NCI-H345 treated with DMSO at 0.1 percent for 48 hours (cell line): ENCODE measurements at regions not wholly inside any gene's neighbourhood (a gene's known extent, or its start where the extent isn't known, plus 50 kb on each side); places are given as distances from the start of the nearest gene placed in this dataset.

ENCODE experiments used
- DNase-seq: peaks from one replicate; lab custom pipeline; 2025; ENCODE audit not compliant: unreplicated experiment; lab: John Stamatoyannopoulos, UW

DNA sequence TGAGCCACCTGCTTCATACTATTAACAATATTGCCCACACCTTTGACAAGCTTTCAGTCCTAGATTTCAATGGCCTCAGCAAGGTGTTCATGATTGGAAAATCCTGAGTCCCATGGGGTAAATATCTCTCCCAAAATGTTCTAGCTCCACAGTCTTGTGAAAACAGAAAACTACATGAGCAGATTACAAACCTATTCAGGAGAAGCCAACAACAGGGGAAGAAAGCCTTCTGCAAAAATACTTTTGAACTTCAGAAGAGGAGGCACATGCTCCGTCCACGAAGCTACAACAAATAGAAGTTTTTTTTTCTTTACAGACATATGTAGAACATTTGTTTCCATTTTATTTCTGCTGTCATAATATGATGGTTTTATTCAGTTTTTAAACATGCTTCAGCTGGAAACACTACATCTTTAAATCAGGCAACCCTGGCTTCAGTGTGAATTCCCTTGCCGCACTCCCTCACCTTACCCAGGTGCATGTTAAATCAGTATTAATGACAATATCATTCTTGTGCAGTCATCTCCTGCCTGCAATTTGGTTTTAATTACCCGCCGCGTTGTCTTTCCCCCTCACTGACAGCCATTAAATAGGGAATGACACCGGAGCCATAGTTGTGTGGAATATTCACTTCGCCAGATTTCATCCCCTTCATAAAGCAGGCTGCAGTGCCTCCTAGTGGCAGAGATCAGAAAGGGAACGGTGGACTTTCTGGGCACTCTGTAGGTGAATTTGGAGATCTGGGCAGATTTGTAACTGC, 725.5 kb upstream of the ARRDC4 start:
- DNase-seq = no peak

DNA sequence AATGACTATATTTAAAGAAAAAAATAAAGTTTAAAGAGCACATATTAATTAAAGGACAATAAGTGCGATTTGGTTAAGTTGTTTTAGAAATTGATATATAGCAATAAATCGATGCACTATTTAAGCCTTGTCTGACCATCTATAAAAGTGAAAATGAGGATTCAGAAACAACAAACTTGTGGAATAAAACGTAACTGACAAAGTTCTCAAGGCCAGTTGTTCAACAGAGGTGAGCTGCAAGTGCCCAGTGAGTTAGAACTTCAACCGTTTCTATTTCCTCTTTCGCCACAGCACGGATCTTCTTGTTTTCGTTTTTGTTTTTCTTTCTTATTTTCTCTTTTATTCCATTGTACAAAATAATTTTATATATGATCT, 724.9 kb upstream of the ARRDC4 start:
- no peak for DNase-seq

DNA sequence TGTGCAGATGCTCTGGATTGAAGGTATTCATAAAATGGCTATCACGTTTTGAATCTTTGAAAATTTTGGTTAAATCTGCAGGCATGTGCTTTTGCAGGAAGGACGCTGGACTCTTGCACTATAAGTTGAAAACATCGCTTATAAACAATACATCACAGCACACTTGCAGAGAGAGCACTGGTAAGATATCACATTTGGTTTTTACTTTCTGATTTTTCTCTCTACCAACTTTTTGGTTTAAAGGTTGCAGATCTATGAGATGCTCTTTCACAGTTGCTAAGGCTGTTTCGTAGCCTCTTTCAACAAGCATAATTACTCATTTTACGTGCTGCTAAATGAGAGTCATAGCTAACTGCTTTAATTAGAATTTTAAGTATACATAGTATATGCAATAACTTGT, 724.4 kb upstream of the ARRDC4 start:
- no peak for DNase-seq

DNA sequence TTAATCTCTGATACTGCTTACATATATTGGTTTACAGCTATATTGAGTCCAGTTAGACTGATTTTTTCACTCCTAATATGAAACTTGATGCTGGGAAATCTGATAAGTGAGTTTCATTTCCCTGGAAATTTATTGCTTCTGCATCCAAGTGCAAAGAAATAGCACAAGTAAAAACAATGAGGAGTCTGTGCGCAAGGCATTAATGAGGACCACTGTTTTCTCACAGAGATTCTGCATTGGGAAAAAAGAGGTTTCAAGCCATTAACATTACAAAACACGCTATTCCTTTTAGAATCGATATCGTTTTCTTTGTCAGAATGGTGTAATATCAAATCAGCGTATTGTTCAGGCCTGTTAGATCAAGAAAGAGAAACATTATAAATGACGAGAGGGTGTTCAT, 723.3 kb upstream of the ARRDC4 start:
- DNase-seq = no peak

DNA sequence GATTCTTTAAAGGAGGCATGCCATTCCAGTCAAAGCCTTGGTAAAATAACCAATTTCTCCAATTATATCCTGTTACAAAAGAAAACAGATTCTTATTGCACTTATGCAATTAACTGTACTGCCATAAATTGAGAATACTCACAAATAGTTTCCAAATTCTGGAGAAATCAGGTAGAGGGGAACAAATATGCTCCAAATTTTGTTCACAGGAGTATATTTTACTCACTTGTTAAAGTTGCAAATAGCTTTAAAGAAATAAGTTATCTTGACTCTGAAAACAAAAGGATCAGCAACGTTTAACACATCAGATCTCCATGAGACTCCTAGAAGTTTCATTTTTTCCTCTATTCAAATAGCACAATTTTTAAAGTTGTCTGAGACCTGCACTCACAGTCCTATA, 712.1 kb upstream of the ARRDC4 start:
- DNase-seq = no peak

DNA sequence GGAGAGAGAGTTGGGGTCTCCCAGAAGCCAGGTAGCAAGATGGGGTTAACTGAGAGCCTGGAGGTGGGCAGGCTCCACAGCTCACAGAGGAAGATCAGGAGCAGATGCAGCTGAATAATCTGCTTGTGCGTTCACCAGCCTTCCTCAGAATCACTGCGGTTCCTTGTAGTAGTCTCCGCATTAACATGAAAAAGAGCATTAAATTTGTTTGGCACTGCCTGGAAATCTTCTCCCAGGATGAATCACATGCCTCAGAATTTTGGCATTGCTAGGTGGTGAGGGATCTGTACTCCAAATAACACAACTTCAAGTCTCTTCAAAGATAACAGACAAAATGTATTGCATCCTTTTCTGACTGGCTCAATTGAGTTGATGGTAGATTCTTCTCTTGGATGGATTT, 700.6 kb upstream of the ARRDC4 start:
- DNase-seq = no peak

DNA sequence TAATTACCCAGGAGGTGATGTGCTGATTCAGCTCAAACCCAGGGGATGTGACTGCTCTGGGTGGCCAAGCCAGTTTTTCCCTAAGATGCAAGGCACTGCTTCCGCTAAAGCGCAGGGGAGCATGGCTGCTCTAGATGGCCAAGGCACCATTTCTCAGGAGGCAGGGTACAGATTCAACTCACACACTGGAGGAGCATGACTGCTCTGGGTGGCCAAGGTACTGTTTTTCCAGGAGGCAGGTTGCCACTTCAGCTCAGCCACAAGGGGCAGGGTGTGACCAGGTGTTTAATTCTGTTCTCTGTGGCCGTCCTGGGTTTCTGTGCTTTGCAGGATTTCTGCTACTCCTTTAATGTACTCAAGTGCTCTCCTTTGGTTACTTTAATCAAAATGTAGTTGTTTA, 659.3 kb upstream of the ARRDC4 start:
- DNase-seq = no peak

DNA sequence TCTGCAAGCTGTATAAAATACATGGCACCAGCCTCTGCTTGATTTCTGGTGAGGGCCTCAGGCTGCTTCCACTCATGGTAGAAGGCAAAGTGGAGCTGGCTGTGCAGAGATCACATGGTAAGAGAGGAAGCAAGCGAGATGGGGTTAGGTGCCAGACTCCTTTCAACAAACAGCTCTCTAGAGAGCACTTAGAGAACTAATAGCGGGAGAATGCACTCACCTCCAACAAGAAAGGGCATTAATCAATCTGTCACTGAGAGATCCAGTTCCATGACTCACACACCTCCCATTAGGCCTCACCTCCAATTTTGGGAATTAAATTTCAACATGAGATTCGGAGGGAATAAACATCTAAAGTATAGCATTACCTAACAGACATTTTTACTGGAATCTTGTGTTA, 644.1 kb upstream of the ARRDC4 start:
- no peak for DNase-seq

DNA sequence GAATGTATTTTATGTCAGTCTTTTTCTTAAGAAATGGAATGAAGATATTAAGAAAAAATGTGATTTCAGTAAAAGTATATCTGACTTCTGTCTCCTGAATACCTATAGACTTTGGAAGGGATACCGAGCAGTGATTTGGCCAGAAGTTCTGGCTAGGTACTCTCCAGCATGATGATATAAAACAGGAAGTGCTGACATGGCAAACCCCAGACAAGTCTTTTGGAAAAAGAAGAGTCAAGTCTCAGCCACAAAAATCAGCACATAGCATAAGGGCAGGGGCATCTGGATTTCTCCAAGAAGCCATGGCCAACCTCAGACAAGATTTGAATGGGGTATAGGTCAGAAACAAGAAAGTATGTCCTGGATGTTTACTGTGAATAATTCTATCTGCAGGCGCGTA, 643.3 kb upstream of the ARRDC4 start:
- no peak for DNase-seq

DNA sequence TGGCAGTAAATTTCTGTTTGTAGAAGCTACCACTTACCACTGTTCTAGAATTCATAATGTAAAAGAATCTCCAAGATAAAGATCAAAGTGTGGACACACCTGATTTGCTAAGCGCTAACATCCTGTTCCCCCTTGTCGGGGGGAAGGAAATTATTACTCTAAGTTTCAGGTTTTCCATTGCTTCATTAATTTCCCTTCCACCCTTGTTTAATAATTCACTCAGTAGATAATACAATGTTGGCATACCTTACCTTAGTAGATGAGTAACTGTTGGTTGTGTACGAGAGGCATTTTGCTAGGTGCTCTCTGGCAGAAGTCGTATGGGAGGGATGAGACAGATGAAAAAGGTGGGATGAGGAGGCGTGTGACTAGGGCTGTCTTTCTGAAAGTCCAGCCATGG, 641.2 kb upstream of the ARRDC4 start:
- DNase-seq = no peak

DNA sequence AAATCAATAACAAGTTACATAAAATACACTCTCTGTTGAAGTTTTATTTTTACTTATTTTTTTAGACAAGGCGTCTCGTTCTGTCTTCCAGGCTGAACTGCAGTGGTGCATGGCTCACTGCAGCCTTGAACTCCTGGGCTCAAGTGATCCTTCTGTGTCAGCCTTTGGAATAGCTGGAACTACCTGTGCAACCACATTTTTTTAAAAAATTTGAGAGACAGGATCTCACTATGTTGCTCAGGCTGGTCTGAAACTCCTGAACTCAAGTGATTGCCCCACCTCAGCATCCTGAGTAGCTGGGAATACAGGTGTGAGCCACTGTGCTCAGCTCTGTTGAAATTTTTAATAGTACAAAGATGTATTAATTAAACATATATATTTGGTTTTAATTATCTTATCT, 614.3 kb upstream of the ARRDC4 start:
- DNase-seq = no peak

DNA sequence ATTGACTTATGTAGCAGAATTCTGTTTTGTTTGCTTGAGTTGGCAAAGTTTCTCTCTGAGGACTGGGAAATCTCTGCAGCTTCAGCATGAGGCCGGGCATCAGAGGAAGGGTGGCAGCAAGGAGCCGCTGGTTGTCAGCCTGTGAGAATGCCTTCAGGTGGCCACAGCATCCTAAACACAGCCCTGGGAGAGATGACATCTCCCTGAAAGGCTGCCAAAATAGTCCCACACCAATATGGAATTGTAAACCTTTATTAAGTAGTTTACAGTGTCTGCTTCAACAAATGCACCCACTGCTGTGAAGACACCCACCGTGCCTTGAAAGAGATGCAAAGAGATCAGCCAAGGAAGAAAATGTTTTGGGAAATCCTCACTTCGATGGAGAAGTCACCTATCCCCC, 609.7 kb upstream of the ARRDC4 start:
- DNase-seq = no peak

DNA sequence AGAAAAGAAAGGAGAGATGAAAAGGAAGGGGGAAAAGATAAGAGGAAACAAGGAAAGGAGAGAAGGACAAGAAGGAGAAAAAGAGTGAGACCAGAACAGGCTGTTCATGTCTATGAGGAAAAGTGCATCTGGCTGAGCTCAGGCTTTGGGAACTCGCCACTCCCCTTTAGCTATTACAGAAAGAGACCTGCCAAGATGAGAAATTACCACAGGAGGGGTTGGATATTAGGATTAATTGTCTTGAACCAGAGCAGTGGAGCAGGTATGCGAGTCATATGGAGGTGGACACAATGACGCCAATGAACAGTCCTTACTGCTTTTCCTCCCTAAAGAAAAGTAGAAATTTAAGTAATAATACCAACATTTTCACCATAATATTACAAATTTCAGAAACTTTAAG, 577.0 kb upstream of the ARRDC4 start:
- no peak for DNase-seq

DNA sequence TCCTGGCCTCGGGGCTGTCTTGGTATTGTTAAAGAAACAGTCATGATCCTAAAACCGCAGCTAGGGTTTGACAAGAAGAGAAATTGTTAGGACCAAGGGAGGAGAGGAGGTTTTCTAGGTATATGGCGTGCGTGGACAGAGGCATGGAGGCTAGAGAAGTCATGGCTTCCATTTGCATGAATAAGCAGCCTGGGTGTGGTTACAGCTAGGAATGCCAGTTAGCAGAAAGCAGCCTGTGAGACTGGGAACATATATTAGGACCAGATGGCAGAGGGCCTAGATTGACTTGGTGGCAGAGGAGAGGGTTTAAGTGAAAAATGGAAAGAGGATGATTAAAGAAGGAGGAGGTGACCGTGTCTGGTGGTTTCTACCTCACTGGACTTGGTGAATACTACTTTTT, 573.6 kb upstream of the ARRDC4 start:
- no peak for DNase-seq

DNA sequence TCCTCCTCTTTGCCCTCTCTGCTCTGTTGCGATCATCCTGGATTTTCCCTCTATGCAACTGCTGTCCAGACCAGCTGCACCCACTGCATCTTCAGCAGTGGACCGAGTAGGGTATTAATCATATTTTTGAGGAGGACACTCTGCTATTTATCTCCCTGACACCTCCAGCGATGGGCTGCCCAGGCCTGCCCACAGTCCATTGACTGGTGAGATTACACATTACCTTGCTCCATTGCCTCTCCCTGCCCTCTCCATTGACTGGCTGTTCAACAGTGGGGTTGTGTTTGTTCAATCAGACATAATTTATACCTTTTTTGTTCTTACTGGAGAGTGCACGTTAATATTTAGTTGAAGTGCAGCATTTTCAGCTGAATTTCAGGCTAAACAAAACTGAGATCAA, 559.3 kb upstream of the ARRDC4 start:
- no peak for DNase-seq

DNA sequence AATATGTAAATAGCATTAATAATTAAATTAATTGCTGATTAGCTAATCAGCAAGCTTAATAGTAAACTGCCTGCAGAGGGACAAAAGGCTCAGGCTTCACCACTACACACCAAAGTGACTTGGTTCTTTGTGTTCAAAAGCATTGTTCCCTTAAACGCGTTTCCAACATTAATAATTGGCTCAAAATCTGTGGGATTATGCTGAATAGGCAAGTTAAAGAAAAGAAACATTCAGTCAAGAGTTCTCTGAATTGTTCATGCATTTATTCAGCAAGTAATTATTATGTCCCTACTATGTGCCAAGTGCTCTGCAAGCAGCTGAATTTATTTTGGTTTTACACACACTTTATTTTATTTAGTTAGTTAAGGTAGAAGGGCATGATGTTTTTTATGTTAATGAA, 558.5 kb upstream of the ARRDC4 start:
- DNase-seq = no peak

DNA sequence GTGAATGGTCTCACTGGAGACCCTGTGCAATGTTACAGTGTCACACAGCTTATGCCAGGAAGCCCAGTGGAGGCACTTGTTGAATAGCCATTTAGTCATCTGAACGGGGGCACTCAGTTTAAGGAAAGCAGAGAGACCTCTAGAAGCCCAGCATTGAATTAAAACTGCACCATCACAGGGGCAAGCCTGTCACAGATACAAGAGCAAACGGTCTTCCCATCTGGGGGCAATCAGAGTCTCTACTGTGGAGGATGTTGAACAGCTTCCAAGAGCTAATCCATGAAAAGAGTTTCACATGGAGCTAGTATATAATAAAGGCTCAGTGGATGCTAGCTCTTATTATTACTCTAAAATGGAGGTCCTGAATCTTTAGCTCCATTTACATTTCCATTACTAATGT, 553.7 kb upstream of the ARRDC4 start:
- DNase-seq = no peak

DNA sequence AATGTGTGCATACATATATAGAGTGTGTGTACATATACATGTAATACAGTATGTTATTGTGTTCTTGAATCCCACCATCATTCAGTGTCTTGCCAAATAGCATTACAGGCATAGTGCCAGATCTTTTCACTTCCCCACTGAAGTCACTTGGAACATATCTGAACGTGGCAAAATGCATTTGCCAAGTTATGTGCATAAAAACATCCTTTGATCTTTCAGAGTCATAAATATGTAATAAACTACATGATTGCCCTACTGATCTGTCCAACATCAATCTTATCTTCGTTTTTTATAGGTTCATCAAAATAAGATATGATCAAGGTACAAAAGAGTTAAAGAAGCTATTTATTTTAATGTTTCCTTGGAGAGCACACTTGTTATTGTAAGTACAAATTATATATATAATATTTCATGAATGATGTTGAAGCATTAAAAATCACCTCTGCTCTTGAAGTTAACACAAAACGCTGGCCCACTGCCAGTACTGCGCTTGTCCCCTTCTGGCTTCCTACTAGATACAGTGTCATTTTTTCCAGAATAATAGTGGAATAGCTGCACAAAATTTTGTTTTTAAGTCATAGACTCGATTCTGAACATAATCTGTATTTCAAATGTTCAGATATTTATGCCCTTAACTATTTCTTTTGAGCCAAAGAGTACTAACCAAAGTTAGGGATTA, 549.5 kb upstream of the ARRDC4 start:
- DNase-seq = no peak

DNA sequence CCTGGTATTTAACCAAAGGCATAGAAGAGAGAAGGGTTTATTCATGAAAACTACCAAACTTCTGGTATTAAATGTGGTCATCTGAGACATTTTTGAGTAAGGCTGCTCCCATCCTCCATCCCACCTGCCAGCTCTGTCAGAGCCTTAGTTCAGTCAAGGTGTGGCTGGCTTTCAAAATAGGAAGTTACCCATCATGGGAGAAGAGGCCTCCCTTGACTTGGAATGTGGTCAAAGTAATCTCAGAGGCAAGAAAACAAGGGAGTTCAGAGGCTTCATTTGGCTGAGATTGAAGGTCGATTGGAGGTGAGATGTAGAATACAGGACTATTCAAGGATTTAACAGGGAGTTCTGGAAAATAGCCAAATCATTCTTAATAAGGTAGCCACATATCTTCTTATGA, 540.4 kb upstream of the ARRDC4 start:
- DNase-seq = no peak

DNA sequence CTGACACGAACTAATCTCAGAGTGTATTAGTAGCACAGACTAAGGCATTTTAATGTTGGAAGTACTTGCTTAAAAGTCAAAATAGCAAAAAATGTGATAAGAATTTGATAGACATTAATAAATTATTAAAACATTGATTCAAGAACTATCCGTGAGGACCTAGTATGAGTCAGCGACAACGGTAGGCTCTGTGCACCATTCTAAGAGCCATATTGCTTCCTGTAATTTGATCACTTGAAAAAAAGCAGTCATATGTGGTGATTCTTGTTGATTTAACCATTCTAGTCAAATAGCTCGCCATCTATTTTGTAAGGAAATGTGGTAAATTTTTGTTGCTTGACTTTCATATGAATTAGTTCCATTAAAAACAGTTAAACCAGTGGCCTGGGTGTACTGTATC, 534.9 kb upstream of the ARRDC4 start:
- no peak for DNase-seq

DNA sequence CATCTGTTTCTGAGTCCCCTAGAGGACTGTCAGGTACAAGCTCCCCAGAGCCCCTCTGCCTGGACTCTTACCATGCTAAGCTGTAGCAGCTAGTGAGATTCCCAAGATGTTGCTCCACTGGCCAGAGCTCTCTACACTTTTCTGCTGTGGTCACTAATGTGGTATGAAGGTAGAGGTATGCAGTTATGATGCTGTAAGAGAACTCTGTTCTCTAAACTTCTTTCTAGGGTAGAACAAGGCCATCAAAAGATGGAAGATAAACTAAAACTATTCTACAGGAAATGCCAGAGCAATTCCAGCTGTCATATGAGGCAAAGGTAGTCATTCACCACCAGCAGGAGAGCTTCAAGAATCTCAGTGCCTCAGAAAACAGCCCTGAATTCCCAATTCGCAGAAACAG, 517.4 kb upstream of the ARRDC4 start:
- DNase-seq = no peak

DNA sequence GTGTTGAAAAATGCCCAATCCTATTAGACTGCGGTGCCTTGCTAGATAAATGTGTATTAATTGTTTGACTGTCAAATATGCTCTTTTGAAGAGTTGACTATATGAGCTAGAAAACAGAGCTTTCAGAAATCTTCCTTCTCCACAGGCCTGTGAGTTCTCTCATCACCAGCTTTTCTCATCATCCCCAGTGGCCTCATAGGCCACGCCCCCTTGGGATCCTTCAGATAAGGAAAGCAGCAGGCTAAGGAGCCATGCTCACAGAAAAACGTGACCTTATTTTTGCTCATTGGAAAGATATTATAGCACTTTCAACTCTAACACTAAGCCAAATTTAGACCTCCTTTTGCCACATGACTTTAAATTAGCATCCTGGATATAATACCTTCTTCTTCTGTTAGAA, 514.4 kb upstream of the ARRDC4 start:
- no peak for DNase-seq
